GM12872 (cell line): ENCODE measurements at regions not wholly inside any gene's neighbourhood (a gene's known extent, or its start where the extent isn't known, plus 50 kb on each side); places are given as distances from the start of the nearest gene placed in this dataset.

Source experiments
- TF ChIP-seq, protein P1 (sequence below): IDR thresholded peaks from 3 replicates; pipeline ENCODE4 v1.5.1; 2011; ENCODE audit warnings: low read depth, mild to moderate bottlenecking, low read length, moderate library complexity; ENCODE audit not compliant: insufficient read depth

- TF ChIP-seq, protein P1, sequence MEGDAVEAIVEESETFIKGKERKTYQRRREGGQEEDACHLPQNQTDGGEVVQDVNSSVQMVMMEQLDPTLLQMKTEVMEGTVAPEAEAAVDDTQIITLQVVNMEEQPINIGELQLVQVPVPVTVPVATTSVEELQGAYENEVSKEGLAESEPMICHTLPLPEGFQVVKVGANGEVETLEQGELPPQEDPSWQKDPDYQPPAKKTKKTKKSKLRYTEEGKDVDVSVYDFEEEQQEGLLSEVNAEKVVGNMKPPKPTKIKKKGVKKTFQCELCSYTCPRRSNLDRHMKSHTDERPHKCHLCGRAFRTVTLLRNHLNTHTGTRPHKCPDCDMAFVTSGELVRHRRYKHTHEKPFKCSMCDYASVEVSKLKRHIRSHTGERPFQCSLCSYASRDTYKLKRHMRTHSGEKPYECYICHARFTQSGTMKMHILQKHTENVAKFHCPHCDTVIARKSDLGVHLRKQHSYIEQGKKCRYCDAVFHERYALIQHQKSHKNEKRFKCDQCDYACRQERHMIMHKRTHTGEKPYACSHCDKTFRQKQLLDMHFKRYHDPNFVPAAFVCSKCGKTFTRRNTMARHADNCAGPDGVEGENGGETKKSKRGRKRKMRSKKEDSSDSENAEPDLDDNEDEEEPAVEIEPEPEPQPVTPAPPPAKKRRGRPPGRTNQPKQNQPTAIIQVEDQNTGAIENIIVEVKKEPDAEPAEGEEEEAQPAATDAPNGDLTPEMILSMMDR: no peak
Observed at GRCh38 chr2:52960881-52961280, 806.7 kb upstream of the CHAC2 start.

- TF ChIP-seq, protein P1: no peak
Observed at GRCh38 chr2:52959801-52960200, 807.8 kb upstream of the CHAC2 start.

DNA sequence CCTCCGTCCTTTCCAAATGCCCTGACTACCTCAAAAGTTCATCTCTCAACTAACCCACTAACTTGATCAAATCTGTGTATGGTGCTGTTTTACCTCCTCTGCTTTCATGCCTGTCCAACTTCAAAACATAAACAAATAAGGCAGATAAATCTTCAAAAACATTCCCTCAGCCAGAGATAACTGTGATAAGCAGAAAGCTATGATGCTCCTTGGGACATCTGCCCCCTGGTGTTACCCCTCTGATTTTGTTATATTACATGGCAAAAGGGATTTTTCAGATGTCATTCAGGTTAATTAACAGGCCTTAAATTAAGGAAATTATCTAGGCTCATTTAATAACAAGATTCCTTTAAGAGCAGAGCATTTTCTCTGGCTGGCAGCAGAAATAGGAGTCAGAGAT is 810.8 kb upstream of the CHAC2 start:
- TF ChIP-seq, protein P1: peak; percentile 7; the same call in 1 of the 3 replicates

- TF ChIP-seq, protein P1: no peak
Observed at GRCh38 chr2:52956118-52956517, 811.5 kb upstream of the CHAC2 start.

DNA sequence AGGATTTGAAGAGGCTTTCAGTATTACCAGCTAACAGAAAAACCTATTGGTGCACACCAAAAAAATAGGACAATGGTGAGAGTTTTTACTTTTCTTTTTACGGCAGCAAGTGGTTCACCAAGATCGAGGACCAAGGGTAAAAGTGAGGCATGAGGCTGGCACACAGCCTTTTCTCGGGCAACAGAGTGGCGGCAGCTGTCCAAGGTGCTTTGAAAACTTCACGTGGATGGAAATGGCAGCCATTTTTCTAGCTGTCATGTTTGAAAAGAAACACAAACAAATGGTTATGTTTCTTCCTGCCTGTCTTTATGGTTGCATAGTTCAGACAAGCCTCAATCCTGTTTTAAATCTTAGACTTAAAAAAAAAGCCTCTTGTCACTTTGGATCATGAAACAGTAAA is 812.5 kb upstream of the CHAC2 start:
- TF ChIP-seq, protein P1: no peak

DNA sequence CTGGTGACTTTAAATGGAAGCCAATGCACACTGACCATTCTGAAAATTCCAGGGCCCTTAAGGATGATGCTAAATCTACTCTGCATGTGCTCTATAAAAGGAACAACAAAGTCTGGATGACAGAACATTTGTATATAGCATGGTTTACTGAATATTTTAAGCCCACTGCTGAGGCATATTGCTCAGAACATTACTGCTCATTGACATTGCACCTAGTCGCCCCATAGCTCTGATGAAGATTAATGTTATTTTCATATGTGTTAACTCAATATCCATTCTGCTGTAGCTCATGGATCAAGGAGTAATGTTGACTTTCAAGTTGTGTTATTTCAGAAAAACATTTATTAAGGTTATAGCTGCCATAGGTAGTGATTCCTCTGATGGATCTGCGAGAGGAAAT is 827.5 kb upstream of the CHAC2 start:
- TF ChIP-seq, protein P1: no peak

GRCh38 chr2:52939250-52939649 is 828.4 kb upstream of the CHAC2 start:
- TF ChIP-seq, protein P1: no peak

DNA sequence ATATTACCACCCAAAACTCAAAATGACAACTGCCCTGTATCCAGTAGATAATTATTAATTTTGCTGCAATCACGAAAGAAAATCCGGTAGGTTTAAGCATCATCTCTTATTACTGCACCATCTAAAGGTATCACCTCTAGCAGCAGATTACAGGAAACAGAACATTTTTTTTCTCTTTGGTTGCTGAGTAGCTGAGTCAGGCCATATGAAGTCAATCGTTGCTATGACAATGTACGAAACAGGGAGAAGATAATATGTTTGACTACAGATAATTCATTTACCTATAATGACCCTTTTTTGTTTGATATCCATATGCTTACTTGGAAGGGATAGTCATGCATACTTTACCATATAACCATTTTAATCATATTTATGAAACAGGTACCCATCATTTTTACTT is 831.6 kb upstream of the CHAC2 start:
- TF ChIP-seq, protein P1: no peak
